Adrenal gland (tissue), 9 donors: ENCODE measurements at regions not wholly inside any gene's neighbourhood (a gene's known extent, or its start where the extent isn't known, plus 50 kb on each side); places are given as distances from the start of the nearest gene placed in this dataset.
"Not testable (repeated sequence)": the region's sequence is repeated elsewhere in the genome, so short reads cannot be mapped to it uniquely, and the experiment has no call there.

ENCODE experiments used
- DNase-seq, 7 donors: peaks; one replicate each; pipeline ENCODE4 v3.0.0-alpha.2; 2019 to 2020
- H3K27ac ChIP-seq, 5 donors: fragments of 200-600 bp; sonication (generic) in 4 of 5; 1 replicate in 3 of 5; 2 replicates in 2 of 5; pipeline versions ENCODE4 v1.5.1 to v1.8.0; 2016 to 2020; ENCODE audit warnings: mild to moderate bottlenecking in 1 of 5
- H3K27me3 ChIP-seq: fragments of 200-600 bp; 2 replicates; pipeline ENCODE4 v1.8.0; 2021
- H3K36me3 ChIP-seq, 2 donors: fragments of 200-600 bp; replicated peaks in 1 of 2; 1 replicate in 1 of 2; 2 replicates in 1 of 2; pipeline versions ENCODE4 v1.5.1 to v1.8.0; 2018 to 2022
- H3K4me1 ChIP-seq, 2 donors: fragments of 200-600 bp; replicated peaks in 1 of 2; 1 replicate in 1 of 2; 2 replicates in 1 of 2; pipeline versions ENCODE4 v1.5.1 to v1.8.0; 2018 to 2021
- H3K4me3 ChIP-seq, 4 donors: fragments of 200-600 bp; sonication (generic) in 3 of 4; one replicate each; pipeline ENCODE4 v1.5.1; 2016 to 2018
- H3K9me3 ChIP-seq, 3 donors: fragments of 200-600 bp; sonication (generic) in 1 of 3; replicated peaks in 1 of 3; 1 replicate in 2 of 3; 2 replicates in 1 of 3; pipeline versions ENCODE4 v1.5.1 to v1.8.0; 2016 to 2021
- CTCF ChIP-seq, 6 experiments: fragments of 450-650 bp in 4 of 6; fragments of 200-600 bp in 2 of 6; sonication (generic) in 1 of 6; IDR thresholded peaks; 1 replicate in 5 of 6; 2 replicates in 1 of 6; pipeline versions ENCODE4 v1.5.1 to v1.8.0; 2016 to 2021; ENCODE audit warnings: antibody characterized with exemption in 6 of 6, mild to moderate bottlenecking in 2 of 6, moderate library complexity in 1 of 6
- POLR2A ChIP-seq, 2 donors: fragments of 450-650 bp; IDR thresholded peaks; one replicate each; pipeline ENCODE4 v1.6.1; 2017; ENCODE audit warnings: antibody characterized with exemption in 2 of 2, mild to moderate bottlenecking in 2 of 2, moderate library complexity in 1 of 2
- WGBS, 4 donors: extraction: QIAGEN DNeasy Blood & Tissue Kit in 2 of 4; methylation state at CpG; one replicate each; pipeline versions ENCODE4 v1.1.5 to v1.1.7; 2013 to 2017; 5-methylcytosine and 5-hydroxymethylcytosine counted together
- intact Hi-C, 2 donors: fragments of 100-400 bp; cut with DNase I; formaldehyde crosslinking; loops; one replicate each; pipeline versions ENCODE4 v1.14.1 to v1.15.0; 2022 to 2023
- donor health status: healthy with polysubstance abuse.
- donor health status: Bipolar disorder and iron deficiency.
- donor health status: DM: yes; HTN: yes; CAD: no.
- donor health status: DM: no; HTN: no; CAD: no.
- donor health status: DM: no; HTN: no; CAD: no.

- TF ChIP-seq POLR2A (IDR thresholded peaks at IDR 0.05) (no peak), CTCF (IDR thresholded peaks at IDR 0.05) (no peak)
- no peaks in the 10 kb centered on the region for H3K9me3 ChIP-seq
- no peak overlapping the region for H3K27ac ChIP-seq
- 68 to 77% (median 74%) methylated on average over 5 of the region's 5 CpGs for WGBS, 4 donors
- no peak for DNase-seq
- no peak overlapping the region for H3K4me3 ChIP-seq
- no peaks in the 10 kb centered on the region for H3K36me3 ChIP-seq
- H3K4me1 ChIP-seq: no peaks in the 10 kb centered on the region
- intact Hi-C loops: no loop called here
- no peaks in the 10 kb centered on the region for H3K27me3 ChIP-seq
Observed at GRCh38 chr13:90884066-90884465, 463.4 kb upstream of the MIR17HG start.

GRCh38 chr13:90889906-90890834, 457.3 kb upstream of the MIR17HG start:
- Histone ChIP-seq H3K4me1 (no peaks in the 10 kb centered on the region), H3K36me3 (no peaks in the 10 kb centered on the region), H3K27ac (no peak overlapping the region), H3K4me3 (no peak overlapping the region), H3K9me3 (no peaks in the 10 kb centered on the region), H3K27me3 (no peaks in the 10 kb centered on the region)
- TF ChIP-seq CTCF (IDR thresholded peaks at IDR 0.05) (no peak), POLR2A (IDR thresholded peaks at IDR 0.05) (no peak)
- WGBS, 4 donors: 53 to 81% (median 63%) methylated on average over 4 of the region's 4 CpGs
- no peak for DNase-seq
- intact Hi-C loops: no loop called here

GRCh38 chr13:90891329-90891728, 456.2 kb upstream of the MIR17HG start:
- Histone ChIP-seq H3K36me3 (no peaks in the 10 kb centered on the region), H3K4me3 (no peak overlapping the region), H3K4me1 (no peaks in the 10 kb centered on the region), H3K9me3 (no peaks in the 10 kb centered on the region), H3K27ac (no peak overlapping the region), H3K27me3 (no peaks in the 10 kb centered on the region)
- no peak for TF ChIP-seq CTCF (IDR thresholded peaks at IDR 0.05)
- TF ChIP-seq POLR2A (IDR thresholded peaks at IDR 0.05): no peak
- 69 to 92% (median 81%) methylated on average over 2 of the region's 2 CpGs for WGBS, 4 donors
- intact Hi-C loops: no loop called here
- no peak for DNase-seq

GRCh38 chr13:90893199-90893598, 454.3 kb upstream of the MIR17HG start:
- 70 to 93% (median 80%) methylated on average over 5 to 6 of the region's 6 CpGs for WGBS, 4 donors
- H3K4me1 ChIP-seq, H3K9me3 ChIP-seq, H3K4me3 ChIP-seq, H3K27ac ChIP-seq, H3K27me3 ChIP-seq, intact Hi-C loops, DNase-seq, H3K36me3 ChIP-seq: not testable (repeated sequence)

GRCh38 chr13:90896002-90896401, 451.5 kb upstream of the MIR17HG start:
- Histone ChIP-seq H3K36me3 (no peaks in the 10 kb centered on the region), H3K27me3 (no peaks in the 10 kb centered on the region), H3K27ac (no peak overlapping the region), H3K4me3 (no peak overlapping the region), H3K9me3 (no peaks in the 10 kb centered on the region), H3K4me1 (no peaks in the 10 kb centered on the region)
- no peak for TF ChIP-seq CTCF (IDR thresholded peaks at IDR 0.05)
- TF ChIP-seq POLR2A (IDR thresholded peaks at IDR 0.05): no peak
- 74 to 79% (median 75%) methylated on average over 2 of the region's 2 CpGs for WGBS, 4 donors
- DNase-seq: no peak
- intact Hi-C loops: no loop called here
